ENCODE measurements at regions not wholly inside any gene's neighbourhood (a gene's known extent, or its start where the extent isn't known, plus 50 kb on each side); places are given as distances from the start of the nearest gene placed in this dataset.
"Not testable (repeated sequence)": the region's sequence is repeated elsewhere in the genome, so short reads cannot be mapped to it uniquely, and the experiment has no call there.

- Histone ChIP-seq H3K9me3 (ENCODE audit: insufficient read depth, low read depth, low read length) (no peaks in the 10 kb centered on the region), H3K4me1 (ENCODE audit: insufficient read depth, low read length, poor library complexity, severe bottlenecking) (no peaks in the 10 kb centered on the region), H3K79me2 (ENCODE audit: insufficient read depth, low read length) (no peaks in the 10 kb centered on the region), H3K36me3 (ENCODE audit: insufficient read depth, low read length) (no peaks in the 10 kb centered on the region), H3K9ac (ENCODE audit: low read depth, low read length, poor library complexity, severe bottlenecking) (no peak overlapping the region), H3F3A (ENCODE audit: low read depth) (no peaks in the 10 kb centered on the region), H3K9me2 (replicated peaks; ENCODE audit: low read depth, low read length) (no peaks in the 10 kb centered on the region), H2AFZ (ENCODE audit: low read length) (no peak overlapping the region), H3K4me3 (ENCODE audit: low read length, poor library complexity, severe bottlenecking) (no peak overlapping the region), H3K27me3 (ENCODE audit: insufficient read depth, low read length, poor library complexity, severe bottlenecking) (no peaks in the 10 kb centered on the region), H4K20me1 (ENCODE audit: insufficient read depth, low read length, poor library complexity, severe bottlenecking) (no peaks in the 10 kb centered on the region), H3K4me2 (ENCODE audit: low read depth, low read length, poor library complexity, severe bottlenecking) (no peak overlapping the region)
- no peak for TF ChIP-seq EZH2phosphoT487 (IDR thresholded peaks at IDR 0.05; ENCODE audit: borderline replicate concordance)
- TF ChIP-seq, protein P1, sequence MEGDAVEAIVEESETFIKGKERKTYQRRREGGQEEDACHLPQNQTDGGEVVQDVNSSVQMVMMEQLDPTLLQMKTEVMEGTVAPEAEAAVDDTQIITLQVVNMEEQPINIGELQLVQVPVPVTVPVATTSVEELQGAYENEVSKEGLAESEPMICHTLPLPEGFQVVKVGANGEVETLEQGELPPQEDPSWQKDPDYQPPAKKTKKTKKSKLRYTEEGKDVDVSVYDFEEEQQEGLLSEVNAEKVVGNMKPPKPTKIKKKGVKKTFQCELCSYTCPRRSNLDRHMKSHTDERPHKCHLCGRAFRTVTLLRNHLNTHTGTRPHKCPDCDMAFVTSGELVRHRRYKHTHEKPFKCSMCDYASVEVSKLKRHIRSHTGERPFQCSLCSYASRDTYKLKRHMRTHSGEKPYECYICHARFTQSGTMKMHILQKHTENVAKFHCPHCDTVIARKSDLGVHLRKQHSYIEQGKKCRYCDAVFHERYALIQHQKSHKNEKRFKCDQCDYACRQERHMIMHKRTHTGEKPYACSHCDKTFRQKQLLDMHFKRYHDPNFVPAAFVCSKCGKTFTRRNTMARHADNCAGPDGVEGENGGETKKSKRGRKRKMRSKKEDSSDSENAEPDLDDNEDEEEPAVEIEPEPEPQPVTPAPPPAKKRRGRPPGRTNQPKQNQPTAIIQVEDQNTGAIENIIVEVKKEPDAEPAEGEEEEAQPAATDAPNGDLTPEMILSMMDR (conservative IDR thresholded peaks at IDR 0.05; ENCODE audit: low read length), result no peak
These were observed 410.3 kb upstream of the LMO3 start for GRCh38 chr12:17016116-17016864.

DNA sequence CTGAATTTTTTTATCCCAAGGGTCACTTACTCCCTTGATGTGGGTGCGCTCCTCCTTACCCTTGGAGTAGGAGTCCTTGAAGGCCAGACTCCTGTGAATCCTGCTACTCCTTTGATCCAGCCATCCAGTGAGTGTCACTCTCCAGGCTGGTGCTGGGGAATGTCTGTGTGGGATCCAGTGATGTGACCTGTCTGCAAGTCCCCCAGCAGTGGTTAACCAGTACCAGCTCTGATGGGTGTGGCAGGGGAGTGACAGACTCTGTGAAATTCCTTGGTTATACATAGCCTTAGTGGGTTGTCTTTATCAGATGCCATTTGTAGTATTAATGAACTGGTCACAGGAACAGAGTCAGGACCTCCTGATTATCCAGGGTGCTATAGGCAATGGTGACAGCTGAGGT, 409.5 kb upstream of the LMO3 start:
- Histone ChIP-seq H3K4me1 (ENCODE audit: insufficient read depth, low read length, poor library complexity, severe bottlenecking) (no peaks in the 10 kb centered on the region), H3K27me3 (ENCODE audit: insufficient read depth, low read length, poor library complexity, severe bottlenecking) (no peaks in the 10 kb centered on the region), H3K36me3 (ENCODE audit: insufficient read depth, low read length) (no peaks in the 10 kb centered on the region), H2AFZ (ENCODE audit: low read length) (no peak overlapping the region), H3K9ac (ENCODE audit: low read depth, low read length, poor library complexity, severe bottlenecking) (no peak overlapping the region), H4K20me1 (ENCODE audit: insufficient read depth, low read length, poor library complexity, severe bottlenecking) (no peaks in the 10 kb centered on the region), H3K9me2 (replicated peaks; ENCODE audit: low read depth, low read length) (no peaks in the 10 kb centered on the region), H3K9me3 (ENCODE audit: insufficient read depth, low read depth, low read length) (no peaks in the 10 kb centered on the region), H3K4me3 (ENCODE audit: low read length, poor library complexity, severe bottlenecking) (no peak overlapping the region), H3K79me2 (ENCODE audit: insufficient read depth, low read length) (no peaks in the 10 kb centered on the region), H3F3A (ENCODE audit: low read depth) (no peaks in the 10 kb centered on the region), H3K4me2 (ENCODE audit: low read depth, low read length, poor library complexity, severe bottlenecking) (no peak overlapping the region)
- no peak for TF ChIP-seq EZH2phosphoT487 (IDR thresholded peaks at IDR 0.05; ENCODE audit: borderline replicate concordance)
- TF ChIP-seq, protein P1 (conservative IDR thresholded peaks at IDR 0.05; ENCODE audit: low read length), result no peak

- H2AFZ ChIP-seq (ENCODE audit: low read length); H3K36me3 ChIP-seq (ENCODE audit: insufficient read depth, low read length); H3K27me3 ChIP-seq (ENCODE audit: insufficient read depth, low read length, poor library complexity, severe bottlenecking); H4K20me1 ChIP-seq (ENCODE audit: insufficient read depth, low read length, poor library complexity, severe bottlenecking); H3K4me3 ChIP-seq (ENCODE audit: low read length, poor library complexity, severe bottlenecking); H3K4me2 ChIP-seq (ENCODE audit: low read depth, low read length, poor library complexity, severe bottlenecking); H3K4me1 ChIP-seq (ENCODE audit: insufficient read depth, low read length, poor library complexity, severe bottlenecking); H3K9me3 ChIP-seq (ENCODE audit: insufficient read depth, low read depth, low read length); H3K9me2 ChIP-seq (replicated peaks; ENCODE audit: low read depth, low read length); H3F3A ChIP-seq (ENCODE audit: low read depth); H3K79me2 ChIP-seq (ENCODE audit: insufficient read depth, low read length); H3K9ac ChIP-seq (ENCODE audit: low read depth, low read length, poor library complexity, severe bottlenecking): not testable (repeated sequence)
These were observed 401.6 kb upstream of the LMO3 start for GRCh38 chr12:17007442-17008040.

- not testable (repeated sequence) for H3F3A ChIP-seq (ENCODE audit: low read depth); H3K9me2 ChIP-seq (replicated peaks; ENCODE audit: low read depth, low read length); H3K4me3 ChIP-seq (ENCODE audit: low read length, poor library complexity, severe bottlenecking); H3K4me2 ChIP-seq (ENCODE audit: low read depth, low read length, poor library complexity, severe bottlenecking); H3K4me1 ChIP-seq (ENCODE audit: insufficient read depth, low read length, poor library complexity, severe bottlenecking); H3K36me3 ChIP-seq (ENCODE audit: insufficient read depth, low read length); H3K9ac ChIP-seq (ENCODE audit: low read depth, low read length, poor library complexity, severe bottlenecking); H3K27me3 ChIP-seq (ENCODE audit: insufficient read depth, low read length, poor library complexity, severe bottlenecking); H4K20me1 ChIP-seq (ENCODE audit: insufficient read depth, low read length, poor library complexity, severe bottlenecking); H2AFZ ChIP-seq (ENCODE audit: low read length); H3K9me3 ChIP-seq (ENCODE audit: insufficient read depth, low read depth, low read length); H3K79me2 ChIP-seq (ENCODE audit: insufficient read depth, low read length)
These were observed 392.6 kb upstream of the LMO3 start for GRCh38 chr12:16998538-16998937.
